HG03103 (cell line): ENCODE measurements at regions not wholly inside any gene's neighbourhood (a gene's known extent, or its start where the extent isn't known, plus 50 kb on each side); places are given as distances from the start of the nearest gene placed in this dataset.

Experiments
- ATAC-seq: cut with Tn5 transposase; IDR thresholded peaks from one replicate; pipeline ENCODE4 v1.9.1; 2021; ENCODE audit warnings: low read depth; ENCODE audit not compliant: unreplicated experiment

- ATAC-seq: peak; percentile 57
These were observed 139.6 kb downstream of the RASEF start for GRCh38 chr9:82923092-82923911.

GRCh38 chr9:82923912-82924605, 138.9 kb downstream of the RASEF start:
- ATAC-seq: no peak
